Smooth muscle cell (in vitro differentiated cells): ENCODE measurements at regions not wholly inside any gene's neighbourhood (a gene's known extent, or its start where the extent isn't known, plus 50 kb on each side); places are given as distances from the start of the nearest gene placed in this dataset.
"Not testable (repeated sequence)": the region's sequence is repeated elsewhere in the genome, so short reads cannot be mapped to it uniquely, and the experiment has no call there.

Experiments
- DNase-seq: peaks from one replicate; lab custom pipeline; 2025; ENCODE audit not compliant: unreplicated experiment; lab: John Stamatoyannopoulos, UW
- H2AFZ ChIP-seq: fragments of 200-600 bp; sonication (generic); 2 replicates; pipeline ENCODE4 v1.6.0; 2016; ENCODE audit warnings: antibody characterized with exemption, low read depth, mild to moderate bottlenecking
- H3F3A ChIP-seq: fragments of 200-600 bp; sonication (generic); 2 replicates; pipeline ENCODE4 v1.6.0; 2017; ENCODE audit warnings: antibody characterized with exemption, low read depth
- H3K27ac ChIP-seq: fragments of 200-600 bp; sonication (generic); 2 replicates; pipeline ENCODE4 v1.5.1; 2016; ENCODE audit warnings: low read depth, mild to moderate bottlenecking
- H3K27me3 ChIP-seq: fragments of 200-600 bp; sonication (generic); 2 replicates; pipeline ENCODE4 v1.6.1; 2016; ENCODE audit warnings: low read depth, mild to moderate bottlenecking
- H3K36me3 ChIP-seq: fragments of 200-600 bp; sonication (generic); 2 replicates; pipeline ENCODE4 v1.5.1; 2016; ENCODE audit warnings: low read depth
- H3K4me1 ChIP-seq: fragments of 200-600 bp; sonication (generic); 2 replicates; pipeline ENCODE4 v1.5.1; 2016; ENCODE audit warnings: low read depth
- H3K4me2 ChIP-seq: fragments of 200-600 bp; sonication (generic); 2 replicates; pipeline ENCODE4 v1.6.0; 2016; ENCODE audit warnings: mild to moderate bottlenecking
- H3K4me3 ChIP-seq: fragments of 200-600 bp; sonication (generic); 2 replicates; pipeline ENCODE4 v1.5.1; 2016; ENCODE audit warnings: mild to moderate bottlenecking
- H3K79me2 ChIP-seq: fragments of 200-600 bp; sonication (generic); 2 replicates; pipeline ENCODE4 v1.6.0; 2016; ENCODE audit warnings: low read depth, mild to moderate bottlenecking
- H3K9ac ChIP-seq: fragments of 200-600 bp; sonication (generic); 2 replicates; pipeline ENCODE4 v1.6.0; 2016; ENCODE audit warnings: low read depth
- H3K9me3 ChIP-seq: fragments of 200-600 bp; sonication (generic); replicated peaks from 2 replicates; pipeline ENCODE4 v1.5.1; 2016; ENCODE audit warnings: low read depth
- H4K20me1 ChIP-seq: fragments of 200-600 bp; sonication (generic); 2 replicates; pipeline ENCODE4 v1.6.0; 2016; ENCODE audit warnings: low read depth
- CTCF ChIP-seq: fragments of 200-600 bp; sonication (generic); IDR thresholded peaks from 2 replicates; pipeline ENCODE4 v1.5.1; 2017; ENCODE audit warnings: borderline replicate concordance, mild to moderate bottlenecking, antibody characterized with exemption; ENCODE audit not compliant: insufficient read depth, poor library complexity, severe bottlenecking
- WGBS: methylation state at CpG from one replicate; pipeline ENCODE4 v1.1.7; 2016; ENCODE audit warnings: low lambda C conversion rate; 5-methylcytosine and 5-hydroxymethylcytosine counted together

DNA sequence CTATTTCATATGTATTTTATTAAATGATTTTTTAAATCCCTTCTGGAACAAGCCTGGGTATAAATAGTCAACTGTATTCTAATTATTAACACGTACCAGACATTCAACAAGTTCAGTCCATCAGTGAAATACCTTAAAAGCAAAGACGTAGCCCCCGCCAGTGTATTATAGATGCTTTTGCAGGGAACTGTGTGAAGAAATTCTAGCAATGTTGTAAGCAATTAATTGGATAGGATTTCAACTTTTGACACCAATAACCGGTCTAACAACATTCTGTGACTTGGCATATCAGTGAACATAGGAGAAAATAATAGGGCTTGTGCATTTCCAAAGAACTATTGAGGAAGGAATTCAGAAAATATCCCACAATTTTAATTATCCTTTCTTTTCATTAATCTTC, 67.2 kb upstream of the TGFBR2 start:
- Histone ChIP-seq H2AFZ (no peak overlapping the region), H3K79me2 (no peaks in the 10 kb centered on the region), H3K27me3 (no peaks in the 10 kb centered on the region), H3K27ac (peak overlapping the region; percentile 68), H3K4me3 (no peak overlapping the region), H3F3A (no peaks in the 10 kb centered on the region), H3K9me3 (no peaks in the 10 kb centered on the region), H3K36me3 (no peaks in the 10 kb centered on the region), H3K4me2 (peak overlapping the region; percentile 59), H4K20me1 (no peaks in the 10 kb centered on the region), H3K9ac (peak overlapping the region; percentile 17), H3K4me1 (no peaks in the 10 kb centered on the region)
- no peak for DNase-seq
- TF ChIP-seq CTCF = no peak
- 80% methylated on average over 4 of the region's 4 CpGs for WGBS

DNA sequence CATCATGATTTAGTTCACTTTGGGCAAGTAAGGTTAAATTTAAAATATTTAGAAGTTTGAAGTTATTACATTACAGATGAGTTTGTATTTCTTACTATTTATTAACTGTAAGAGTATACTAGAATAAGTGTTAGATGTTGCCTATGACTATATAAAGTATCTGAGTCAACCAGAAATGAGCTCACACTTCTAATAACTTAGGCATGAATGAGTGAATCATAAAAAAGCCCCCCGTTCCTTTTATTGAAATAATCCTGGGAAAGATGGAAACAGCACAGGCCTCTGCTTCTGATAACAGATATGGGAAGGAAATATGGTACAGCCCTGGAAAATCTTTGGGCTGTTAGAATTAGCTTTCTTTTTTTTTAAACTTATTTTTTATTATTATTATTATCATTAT, 66.6 kb upstream of the TGFBR2 start:
- Histone ChIP-seq H3K36me3 (no peaks in the 10 kb centered on the region), H3K9me3 (no peaks in the 10 kb centered on the region), H4K20me1 (no peaks in the 10 kb centered on the region), H3K4me3 (no peak overlapping the region), H3K9ac (peak overlapping the region; percentile 17), H3K4me2 (peak overlapping the region; percentile 59), H3K27me3 (no peaks in the 10 kb centered on the region), H3K27ac (peak overlapping the region; percentile 68), H3K4me1 (no peaks in the 10 kb centered on the region), H3K79me2 (no peaks in the 10 kb centered on the region), H3F3A (no peaks in the 10 kb centered on the region), H2AFZ (no peak overlapping the region)
- DNase-seq = no peak
- no peak for TF ChIP-seq CTCF
- 36% methylated on average over 1 of the region's 1 CpG for WGBS

DNA sequence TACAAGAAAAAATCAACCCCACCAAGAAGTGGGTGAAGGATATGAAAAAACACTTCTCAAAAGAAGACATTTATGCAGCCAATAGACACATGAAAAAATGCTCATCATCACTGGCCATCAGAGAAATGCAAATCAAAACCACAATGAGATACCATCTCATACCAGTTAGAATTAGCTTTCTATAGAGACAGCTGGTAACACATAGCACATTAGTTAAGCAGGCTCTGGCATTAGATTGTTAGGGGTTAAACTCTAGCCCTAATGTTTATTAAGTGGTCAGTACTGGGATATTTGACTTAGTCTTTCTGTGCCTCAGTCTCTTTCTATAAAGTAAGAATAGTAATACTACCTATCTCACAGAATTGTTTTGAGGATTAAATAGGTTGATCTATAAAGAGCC, 65.2 kb upstream of the TGFBR2 start:
- H3K9ac ChIP-seq, H3F3A ChIP-seq, H3K27ac ChIP-seq, H3K9me3 ChIP-seq, H3K36me3 ChIP-seq, H4K20me1 ChIP-seq, H3K27me3 ChIP-seq, H3K79me2 ChIP-seq, DNase-seq, H3K4me1 ChIP-seq, H3K4me3 ChIP-seq, H2AFZ ChIP-seq, H3K4me2 ChIP-seq: not testable (repeated sequence)

DNA sequence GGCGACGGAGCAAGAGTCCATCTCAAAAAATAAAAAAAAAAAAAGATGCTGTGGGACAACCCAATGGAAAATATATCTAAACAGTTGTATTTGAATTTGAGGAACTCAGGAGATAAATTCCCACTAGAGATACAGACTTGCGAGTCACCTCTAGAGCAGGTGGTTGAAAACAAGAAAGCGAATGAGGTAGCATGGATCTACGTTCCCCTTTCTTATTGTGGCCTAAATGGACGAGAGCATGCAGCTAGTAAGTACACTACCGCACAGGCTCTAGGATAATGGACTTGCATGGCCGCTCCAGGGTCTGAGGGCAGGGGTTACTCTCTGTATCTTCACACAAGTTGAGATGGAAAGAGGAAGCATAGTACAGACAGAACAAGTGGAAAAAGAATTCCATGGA, 63.5 kb upstream of the TGFBR2 start:
- no peaks in the 10 kb centered on the region for H3K79me2 ChIP-seq
- H3K27ac ChIP-seq = no peak overlapping the region
- H4K20me1 ChIP-seq = no peaks in the 10 kb centered on the region
- no peaks in the 10 kb centered on the region for H3K9me3 ChIP-seq
- WGBS = 97% methylated on average over 8 of the region's 8 CpGs
- no peak overlapping the region for H3K4me2 ChIP-seq
- H3K4me3 ChIP-seq = no peak overlapping the region
- no peaks in the 10 kb centered on the region for H3K36me3 ChIP-seq
- no peaks in the 10 kb centered on the region for H3K4me1 ChIP-seq
- H3K9ac ChIP-seq = no peak overlapping the region
- TF ChIP-seq CTCF = no peak
- no peak for DNase-seq
- no peaks in the 10 kb centered on the region for H3F3A ChIP-seq
- no peak overlapping the region for H2AFZ ChIP-seq
- no peaks in the 10 kb centered on the region for H3K27me3 ChIP-seq
